ENCODE measurements at regions not wholly inside any gene's neighbourhood (a gene's known extent, or its start where the extent isn't known, plus 50 kb on each side); places are given as distances from the start of the nearest gene placed in this dataset.

DNA sequence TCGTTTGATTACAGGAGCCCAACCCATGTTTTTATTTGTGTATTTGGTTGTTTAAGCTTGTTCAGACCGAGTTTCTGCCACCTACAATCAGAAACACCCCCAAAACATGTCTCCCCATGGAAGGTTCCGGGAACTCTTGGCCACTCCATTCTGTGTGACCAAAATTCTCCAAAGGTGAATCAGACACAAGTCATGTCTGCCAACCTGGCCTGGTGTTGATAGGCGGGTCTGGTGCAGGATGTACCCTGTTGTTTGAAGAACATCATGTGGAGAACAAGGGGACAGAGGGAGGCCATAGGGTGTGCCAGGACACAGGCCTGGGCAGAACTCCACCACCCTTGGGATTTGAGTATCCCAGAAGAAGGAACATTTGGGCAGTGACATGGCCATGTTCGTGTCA lies 147.1 kb upstream of the MYL2 start:
- DNase-seq: no peak

DNA sequence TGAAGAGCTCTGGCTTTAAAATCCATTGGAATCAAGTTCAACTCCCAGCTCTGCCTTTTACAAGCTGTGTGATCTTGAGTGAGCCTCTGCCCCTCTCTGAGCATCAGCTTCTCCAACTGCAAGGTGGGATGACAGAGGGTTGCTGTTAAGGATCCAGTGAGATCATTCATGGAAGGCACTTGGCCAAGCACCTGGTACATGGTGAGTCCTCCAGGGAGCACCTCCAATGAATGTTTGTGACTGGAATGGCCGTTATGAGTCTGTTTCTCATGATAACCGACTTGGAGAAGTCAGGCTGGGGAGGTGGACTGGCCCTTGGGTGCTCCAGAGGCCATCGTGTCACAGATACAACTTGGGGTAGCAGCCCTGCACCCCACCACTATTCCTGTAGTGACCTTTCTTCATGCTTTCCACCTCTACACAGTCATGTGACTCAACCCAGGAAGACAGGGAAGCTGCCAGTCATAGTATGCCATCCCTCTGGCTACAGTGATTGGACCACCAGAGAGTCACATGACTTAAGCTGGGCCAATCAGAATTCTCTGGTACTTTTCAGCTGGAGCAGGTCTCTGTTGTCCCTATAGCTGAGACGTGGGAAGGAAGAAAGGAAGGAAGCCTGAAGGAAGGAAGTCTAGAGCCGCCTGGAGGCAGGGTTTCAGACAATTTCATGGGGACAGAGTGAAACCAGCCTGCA lies 146.5 kb upstream of the MYL2 start:
- DNase-seq: no peak

- DNase-seq: no peak
Measured at GRCh38 chr12:111064982-111065381, 144.6 kb upstream of the MYL2 start.

GRCh38 chr12:111064154-111064553 lies 143.8 kb upstream of the MYL2 start:
- no peak for DNase-seq

DNA sequence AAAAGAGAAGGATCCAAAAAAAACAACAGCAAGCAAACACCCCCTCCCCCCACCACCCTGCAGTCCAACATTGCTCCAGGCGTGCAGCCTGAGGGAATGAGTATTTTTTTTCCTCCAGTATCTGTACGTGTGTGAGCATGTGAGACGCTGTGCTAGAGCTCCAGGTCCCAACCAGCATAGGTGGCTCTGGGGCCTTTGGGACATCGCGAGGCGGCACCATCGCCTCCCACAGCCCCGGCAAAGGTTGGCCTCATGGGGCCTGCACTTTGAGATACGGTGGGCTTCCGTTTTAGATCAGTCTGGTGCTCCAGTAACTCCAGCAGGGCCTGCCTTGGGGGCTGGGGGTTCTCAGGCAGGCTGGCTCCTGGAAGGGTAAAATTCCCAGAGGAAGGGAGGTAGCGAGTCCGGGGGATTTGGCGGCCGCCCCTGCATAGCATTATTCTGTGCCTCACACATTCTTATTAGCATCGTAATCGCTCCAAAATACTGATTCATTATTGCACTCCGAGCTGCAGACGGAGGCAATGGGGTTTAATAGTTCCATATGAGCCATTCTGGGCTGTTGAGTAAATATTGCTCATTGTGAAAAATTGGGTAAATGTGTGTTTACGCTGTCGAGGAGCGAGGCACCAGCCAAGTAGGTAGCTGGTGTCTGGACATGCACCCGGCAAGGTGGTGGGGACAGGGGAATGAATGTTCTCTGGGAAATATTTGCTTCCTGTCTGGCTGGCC lies 143.1 kb upstream of the MYL2 start:
- DNase-seq: no peak

DNA sequence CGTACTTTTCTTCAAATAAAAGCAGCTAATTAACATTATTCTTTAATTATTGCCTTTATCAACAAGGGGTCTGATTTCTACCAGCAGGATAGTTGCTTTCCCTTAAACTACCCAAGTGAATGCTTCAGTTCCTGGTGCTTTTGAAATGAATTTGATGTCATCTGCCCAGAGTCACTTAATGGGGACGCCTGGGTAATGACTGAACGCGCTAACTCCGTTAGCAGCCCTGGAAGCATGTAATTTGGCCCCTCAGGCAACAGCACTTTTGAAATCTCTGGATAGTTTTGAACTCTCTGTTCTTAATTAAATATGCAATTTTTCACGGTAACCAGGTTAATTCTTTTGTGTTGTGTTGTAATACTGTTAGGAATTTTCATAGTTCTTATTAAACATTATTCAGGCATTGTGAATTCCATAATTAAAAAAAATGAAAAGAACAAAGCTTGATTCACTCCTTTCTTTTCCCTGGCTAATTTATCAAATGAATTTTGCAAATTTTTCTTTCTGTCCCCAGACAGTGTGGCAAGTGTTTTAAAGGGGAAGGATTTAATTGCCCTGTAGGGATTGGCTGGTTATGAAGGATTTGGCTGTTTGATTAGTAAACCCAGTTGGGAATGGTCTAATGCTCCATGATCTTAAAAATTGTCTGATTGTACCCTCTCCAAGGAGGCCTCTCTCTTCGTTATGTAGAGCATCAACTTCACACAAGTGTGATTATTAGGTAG lies 137.5 kb upstream of the MYL2 start:
- no peak for DNase-seq

- peak; percentile 41 for DNase-seq
Measured at GRCh38 chr12:111056618-111057521, 136.5 kb upstream of the MYL2 start.

- no peak for DNase-seq
Measured at GRCh38 chr12:111055181-111055880, 135.0 kb upstream of the MYL2 start.

DNA sequence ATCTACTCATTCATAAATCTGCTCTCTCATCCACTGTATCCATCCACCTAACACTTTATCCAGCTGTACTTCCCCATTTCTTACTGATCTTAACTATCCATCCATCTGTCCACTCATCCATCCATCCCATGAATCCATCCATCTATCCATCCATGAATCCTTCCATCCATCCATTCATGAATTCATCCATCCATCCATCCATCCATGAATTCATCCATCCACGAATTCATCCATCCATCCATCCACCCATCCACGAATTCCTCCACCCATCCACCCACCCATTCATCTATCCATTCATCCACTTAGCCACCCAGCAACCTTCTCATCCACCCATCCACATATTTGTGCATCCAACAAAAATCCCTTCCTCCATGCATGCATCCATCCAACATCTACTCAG lies 128.6 kb upstream of the MYL2 start:
- no peak for DNase-seq

- DNase-seq: no peak
Measured at GRCh38 chr12:111046896-111047295, 126.5 kb upstream of the MYL2 start.

DNA sequence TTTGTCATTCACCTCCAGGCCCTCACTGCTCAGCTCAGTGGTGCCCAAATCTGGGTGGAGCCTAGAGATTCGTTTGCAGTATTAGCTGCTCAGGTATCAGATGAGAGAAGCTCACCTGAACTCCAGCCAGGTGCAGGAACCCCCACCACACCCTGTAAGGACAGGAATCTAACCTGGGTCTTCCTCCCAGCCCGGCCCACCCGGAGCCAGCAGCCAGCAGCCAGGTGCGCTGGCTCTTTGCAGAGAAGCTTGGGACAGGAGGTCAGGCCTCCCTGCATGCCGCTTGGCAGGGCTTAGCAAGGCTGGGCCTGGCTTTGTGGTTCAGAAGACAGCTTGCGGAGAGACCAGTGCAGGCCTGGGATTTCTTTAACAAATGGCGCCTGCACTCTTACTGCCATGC lies 125.6 kb upstream of the MYL2 start:
- no peak for DNase-seq

- DNase-seq: no peak
Measured at GRCh38 chr12:111041091-111041490, 120.7 kb upstream of the MYL2 start.

GRCh38 chr12:111040690-111041089 lies 120.3 kb upstream of the MYL2 start:
- DNase-seq: no peak

DNA sequence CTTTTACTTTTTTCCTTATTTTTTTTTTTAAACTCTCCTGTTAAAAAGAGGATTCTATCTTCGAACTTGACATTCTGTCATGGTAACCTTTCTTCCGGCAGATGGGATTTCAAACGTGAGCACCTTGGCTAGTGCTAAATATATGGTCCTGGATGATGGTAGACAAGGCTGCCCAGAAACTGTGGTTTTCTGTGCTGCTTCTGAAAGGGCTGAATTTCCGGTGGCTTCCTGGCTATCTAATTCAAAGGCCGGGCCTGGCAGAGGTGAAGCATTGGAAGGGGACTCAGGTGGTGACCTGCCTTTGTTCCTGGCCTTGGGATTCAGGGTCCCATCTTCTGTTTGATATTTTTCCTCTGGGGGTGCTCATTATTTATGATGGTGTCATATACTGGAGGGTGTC lies 118.6 kb upstream of the MYL2 start:
- DNase-seq: no peak

DNA sequence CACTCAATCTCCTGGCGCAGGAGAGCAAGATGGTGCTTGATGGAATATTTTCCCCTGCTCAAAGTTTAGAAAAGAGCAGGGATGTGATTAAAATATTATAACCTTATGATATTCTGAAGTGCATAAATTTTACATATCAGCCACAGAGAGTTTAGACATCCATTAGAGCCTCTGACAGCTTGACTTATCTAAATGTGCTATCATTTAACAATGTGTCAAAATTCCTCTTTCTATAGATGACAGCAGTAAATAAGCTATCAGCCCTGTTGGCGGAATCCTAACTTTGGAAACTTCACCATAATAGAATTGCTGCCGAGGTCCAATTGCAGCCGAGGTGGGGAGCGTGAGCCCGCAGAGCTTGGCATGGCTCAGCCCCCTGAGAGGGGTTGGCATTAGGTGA lies 117.7 kb upstream of the MYL2 start:
- no peak for DNase-seq

GRCh38 chr12:111037047-111037446 lies 116.7 kb upstream of the MYL2 start:
- DNase-seq: no peak

DNA sequence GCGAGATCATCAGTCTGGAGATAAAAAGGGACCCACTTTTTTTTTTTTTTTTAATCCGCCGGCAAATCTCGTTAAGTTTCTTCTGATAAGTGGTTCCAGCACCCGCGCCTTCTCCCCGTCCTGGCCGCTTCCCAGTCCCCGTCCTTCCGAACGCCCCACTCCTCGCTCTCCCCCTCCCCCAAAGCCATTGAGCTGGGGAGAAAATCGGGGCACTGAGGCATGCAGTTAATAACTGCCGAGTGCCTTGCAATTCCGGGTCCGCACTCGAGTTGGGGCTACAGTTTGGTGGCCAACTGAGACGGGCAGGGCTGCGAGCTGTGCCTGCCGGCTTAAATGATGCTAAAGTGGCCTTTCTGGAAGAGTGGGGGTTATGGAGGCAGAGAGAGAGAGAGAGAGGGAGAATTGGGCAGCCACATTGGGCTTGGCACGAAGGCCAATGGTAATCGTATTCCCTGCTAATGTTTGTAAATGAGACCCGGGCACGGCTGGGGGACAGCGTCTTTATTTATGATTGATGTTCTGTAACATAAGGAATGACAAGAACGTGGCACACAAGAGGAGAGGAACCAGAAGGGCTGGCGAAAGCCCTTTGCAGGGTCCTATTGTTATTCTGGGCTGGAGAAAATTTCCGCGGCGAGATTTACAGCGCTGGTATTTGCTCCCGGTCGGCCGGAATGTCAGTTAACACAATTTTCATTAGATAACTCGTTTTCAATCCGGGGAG lies 115.4 kb upstream of the MYL2 start:
- DNase-seq: no peak

DNA sequence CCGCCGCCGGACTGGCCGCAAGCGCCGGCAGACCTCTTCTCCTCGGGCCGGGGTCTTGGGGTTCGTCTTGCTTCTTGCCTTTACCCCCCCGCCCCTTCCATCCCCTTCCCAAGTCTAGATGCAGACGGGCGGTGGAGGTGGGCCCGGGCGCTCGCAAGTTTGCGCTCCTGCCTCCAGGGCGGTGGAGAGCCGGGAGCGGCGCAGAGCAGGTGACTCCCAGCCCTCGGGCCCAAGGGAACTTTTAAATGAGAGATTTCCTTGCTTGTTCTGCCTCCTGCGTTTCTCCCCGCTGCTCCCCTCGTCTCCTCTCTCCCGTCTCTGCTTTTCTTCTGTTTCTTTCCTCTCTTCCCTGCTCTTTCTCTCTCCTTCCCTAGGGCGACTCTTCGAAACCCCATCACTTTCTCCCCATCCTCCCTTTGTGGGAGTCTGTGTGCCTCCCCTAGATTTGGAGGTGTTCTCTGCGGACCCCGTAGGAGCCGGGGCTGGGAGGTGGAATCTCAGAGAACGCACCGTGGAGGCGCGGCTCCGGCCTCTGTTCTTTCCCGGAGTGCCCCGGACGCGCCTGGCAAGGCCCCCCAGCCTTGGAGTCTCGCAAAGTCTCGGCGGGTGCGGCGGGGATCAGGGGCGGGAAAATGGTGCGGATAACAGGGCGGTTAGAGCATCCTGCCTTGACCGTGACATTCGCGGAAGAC lies 114.7 kb upstream of the MYL2 start:
- DNase-seq: no peak

- no peak for DNase-seq
Measured at GRCh38 chr12:111034083-111034885, 113.9 kb upstream of the MYL2 start, which contains the start of gene CUX2. Gene CUX2, plus strand, starts transcription at chr12:111034165.

Data from activated T-cell treated with anti-CD3 and anti-CD28 coated beads for 4 hours (primary cell).